ENCODE measurements at regions not wholly inside any gene's neighbourhood (a gene's known extent, or its start where the extent isn't known, plus 50 kb on each side); places are given as distances from the start of the nearest gene placed in this dataset.

GRCh38 chr16:65733721-65734120 is 611.9 kb upstream of the CDH11 start:
- intact Hi-C loops (cut with DNase I; ENCODE audit: low total_unique reads): no loop called here
- no peaks in the 10 kb centered on the region for H3K27me3 ChIP-seq
- no peak overlapping the region for H3K27ac ChIP-seq
- H3K4me1 ChIP-seq: no peaks in the 10 kb centered on the region
- H3K36me3 ChIP-seq: no peaks in the 10 kb centered on the region
- no peaks in the 10 kb centered on the region for H3K9me3 ChIP-seq
- TF ChIP-seq CTCF (IDR thresholded peaks at IDR 0.05) (no peak), POLR2A (IDR thresholded peaks at IDR 0.05) (no peak)
- H3K4me3 ChIP-seq: no peak overlapping the region
- DNase-seq: no peak

GRCh38 chr16:65731833-65732232 is 610.0 kb upstream of the CDH11 start:
- Histone ChIP-seq H3K9me3 (no peaks in the 10 kb centered on the region), H3K27me3 (no peaks in the 10 kb centered on the region), H3K4me1 (no peaks in the 10 kb centered on the region), H3K36me3 (no peaks in the 10 kb centered on the region), H3K4me3 (no peak overlapping the region), H3K27ac (no peak overlapping the region)
- intact Hi-C loops (cut with DNase I; ENCODE audit: low total_unique reads): no loop called here
- no peak for DNase-seq
- TF ChIP-seq POLR2A (IDR thresholded peaks at IDR 0.05) (no peak), CTCF (IDR thresholded peaks at IDR 0.05) (no peak)

- DNase-seq: no peak
- Histone ChIP-seq H3K27ac (no peak overlapping the region), H3K4me1 (no peaks in the 10 kb centered on the region), H3K9me3 (no peaks in the 10 kb centered on the region), H3K4me3 (no peak overlapping the region), H3K27me3 (no peaks in the 10 kb centered on the region), H3K36me3 (no peaks in the 10 kb centered on the region)
- intact Hi-C loops (cut with DNase I; ENCODE audit: low total_unique reads): no loop called here
- no peak for TF ChIP-seq CTCF (IDR thresholded peaks at IDR 0.05)
- TF ChIP-seq POLR2A (IDR thresholded peaks at IDR 0.05): no peak
Measured at GRCh38 chr16:65728652-65729051, 606.8 kb upstream of the CDH11 start.

- H3K36me3 ChIP-seq: no peaks in the 10 kb centered on the region
- TF ChIP-seq CTCF (IDR thresholded peaks at IDR 0.05) (no peak), POLR2A (IDR thresholded peaks at IDR 0.05) (no peak)
- intact Hi-C loops (cut with DNase I; ENCODE audit: low total_unique reads): no loop called here
Measured at GRCh38 chr16:65728167-65728566, 606.3 kb upstream of the CDH11 start.

GRCh38 chr16:65727534-65728137 is 605.8 kb upstream of the CDH11 start:
- intact Hi-C loops (cut with DNase I; ENCODE audit: low total_unique reads): no loop called here
- H3K36me3 ChIP-seq: no peaks in the 10 kb centered on the region
- H3K4me3 ChIP-seq: no peak overlapping the region
- H3K4me1 ChIP-seq: no peaks in the 10 kb centered on the region
- H3K27me3 ChIP-seq: no peaks in the 10 kb centered on the region
- H3K27ac ChIP-seq: no peak overlapping the region
- H3K9me3 ChIP-seq: no peaks in the 10 kb centered on the region
- TF ChIP-seq CTCF (IDR thresholded peaks at IDR 0.05) (no peak), POLR2A (IDR thresholded peaks at IDR 0.05) (no peak)
- no peak for DNase-seq

More at GRCh38 chr16:65728167-65728566, 606.3 kb upstream of the CDH11 start:
- no peak for DNase-seq
- Histone ChIP-seq H3K27ac (no peak overlapping the region), H3K4me1 (no peaks in the 10 kb centered on the region), H3K9me3 (no peaks in the 10 kb centered on the region), H3K4me3 (no peak overlapping the region), H3K27me3 (no peaks in the 10 kb centered on the region)

Data from uterus (tissue), 3 donors.